HG03571 (cell line): ENCODE measurements at regions not wholly inside any gene's neighbourhood (a gene's known extent, or its start where the extent isn't known, plus 50 kb on each side); places are given as distances from the start of the nearest gene placed in this dataset.

ENCODE experiments used
- ATAC-seq: cut with Tn5 transposase; IDR thresholded peaks from one replicate; pipeline ENCODE4 v1.9.1; 2021; ENCODE audit not compliant: unreplicated experiment

- no peak for ATAC-seq
Measured at GRCh38 chr5:106923409-106923808, 747.3 kb downstream of the EFNA5 start.

- no peak for ATAC-seq
Measured at GRCh38 chr5:106921567-106921966, 749.2 kb downstream of the EFNA5 start.

GRCh38 chr5:106910486-106910885 is 760.3 kb downstream of the EFNA5 start:
- no peak for ATAC-seq

GRCh38 chr5:106909716-106910115 is 761.0 kb downstream of the EFNA5 start:
- no peak for ATAC-seq

GRCh38 chr5:106907979-106908378 is 762.8 kb downstream of the EFNA5 start:
- ATAC-seq = no peak

- no peak for ATAC-seq
Measured at GRCh38 chr5:106906199-106906598, 764.5 kb downstream of the EFNA5 start.

- ATAC-seq = no peak
Measured at GRCh38 chr5:106894964-106895363, 775.8 kb downstream of the EFNA5 start.

- no peak for ATAC-seq
Measured at GRCh38 chr5:106882035-106882434, 788.7 kb downstream of the EFNA5 start.

- no peak for ATAC-seq
Measured at GRCh38 chr5:106880656-106881055, 790.1 kb downstream of the EFNA5 start.

- ATAC-seq = no peak
Measured at GRCh38 chr5:106877881-106878280, 792.9 kb downstream of the EFNA5 start.

- ATAC-seq = no peak
Measured at GRCh38 chr5:106876665-106877194, 794.0 kb downstream of the EFNA5 start.

- ATAC-seq = no peak
Measured at GRCh38 chr5:106876298-106876622, 794.5 kb downstream of the EFNA5 start.

GRCh38 chr5:106875591-106876297 is 795.0 kb downstream of the EFNA5 start:
- ATAC-seq = no peak

GRCh38 chr5:106874974-106875373 is 795.8 kb downstream of the EFNA5 start:
- ATAC-seq = no peak

- no peak for ATAC-seq
Measured at GRCh38 chr5:106874531-106874930, 796.2 kb downstream of the EFNA5 start.

- ATAC-seq = no peak
Measured at GRCh38 chr5:106873568-106873967, 797.2 kb downstream of the EFNA5 start.

GRCh38 chr5:106865279-106865678 is 805.5 kb downstream of the EFNA5 start:
- no peak for ATAC-seq

GRCh38 chr5:106862450-106863193 is 808.1 kb downstream of the EFNA5 start:
- ATAC-seq = no peak

GRCh38 chr5:106860398-106861044 is 810.2 kb downstream of the EFNA5 start:
- ATAC-seq = no peak

GRCh38 chr5:106858616-106859015 is 812.1 kb downstream of the EFNA5 start:
- ATAC-seq = no peak

GRCh38 chr5:106854922-106855321 is 815.8 kb downstream of the EFNA5 start:
- ATAC-seq = no peak

GRCh38 chr5:106854105-106854687 is 816.5 kb downstream of the EFNA5 start:
- no peak for ATAC-seq
